SK-N-SH (cell line): ENCODE measurements at regions not wholly inside any gene's neighbourhood (a gene's known extent, or its start where the extent isn't known, plus 50 kb on each side); places are given as distances from the start of the nearest gene placed in this dataset.

Experiments used
- CHD2 ChIP-seq: fragments of 150-350 bp; IDR thresholded peaks from 2 replicates; pipeline ENCODE4 v1.6.1; 2018; ENCODE audit warnings: low read length; ENCODE audit not compliant: partially characterized antibody
- CTCF ChIP-seq: fragments of 200-600 bp; sonication (generic); IDR thresholded peaks from 2 replicates; pipeline ENCODE4 v1.6.1; 2017; ENCODE audit warnings: antibody characterized with exemption, mild to moderate bottlenecking, moderate library complexity
- EP300 ChIP-seq, 2 experiments: IDR thresholded peaks; 2 replicates each; pipeline versions ENCODE4 v1.4.0 to v1.6.1; 2012; ENCODE audit warnings: borderline replicate concordance in 1 of 2, low read depth in 1 of 2, low read length in 1 of 2
- JUND ChIP-seq: IDR thresholded peaks from 2 replicates; pipeline ENCODE4 v1.4.0; 2012
- POLR2AphosphoS5 ChIP-seq: IDR thresholded peaks from 2 replicates; pipeline ENCODE4 v1.6.1; 2012; ENCODE audit warnings: low read depth, low read length
- RAD21 ChIP-seq: IDR thresholded peaks from 2 replicates; pipeline ENCODE4 v1.6.1; 2012; ENCODE audit warnings: mild to moderate bottlenecking, low read length
- RFX5 ChIP-seq: IDR thresholded peaks from 2 replicates; pipeline ENCODE4 v1.6.1; 2012; ENCODE audit warnings: mild to moderate bottlenecking, improper control_type of control experiment, low read length
- SIN3A ChIP-seq: IDR thresholded peaks from 2 replicates; pipeline ENCODE4 v1.6.1; 2012; ENCODE audit warnings: low read depth, mild to moderate bottlenecking, low read length, moderate library complexity, borderline replicate concordance

- no peak for TF ChIP-seq CTCF
- no peak for TF ChIP-seq EP300 (IDR thresholded peaks at IDR 0.05; ENCODE audit: borderline replicate concordance in 1 of 2, low read depth in 1 of 2, low read length in 1 of 2)
- no peak for TF ChIP-seq RFX5
- TF ChIP-seq CHD2, result no peak
- no peak for TF ChIP-seq RAD21
- TF ChIP-seq POLR2AphosphoS5, result no peak
- TF ChIP-seq SIN3A, result no peak
- no peak for TF ChIP-seq JUND
These were observed 169.5 kb upstream of the STARD13 start for GRCh38 chr13:33454844-33455705.
